Kidney epithelial cell (primary cell): ENCODE measurements at regions not wholly inside any gene's neighbourhood (a gene's known extent, or its start where the extent isn't known, plus 50 kb on each side); places are given as distances from the start of the nearest gene placed in this dataset.

Experiments used
- DNase-seq: peaks from one replicate; pipeline ENCODE4 v3.0.0-alpha.2; 2010; ENCODE audit warnings: low read depth
- H3K27me3 ChIP-seq: 2 replicates; pipeline ENCODE4 v1.6.0; 2011; ENCODE audit warnings: low read length; ENCODE audit not compliant: control insufficient read depth, insufficient read depth
- H3K36me3 ChIP-seq: 2 replicates; pipeline ENCODE4 v1.5.1; 2011; ENCODE audit warnings: low read length; ENCODE audit not compliant: control insufficient read depth, insufficient read depth
- H3K4me3 ChIP-seq: 2 replicates; pipeline ENCODE4 v1.5.1; 2011; ENCODE audit warnings: low read depth, mild to moderate bottlenecking, control low read depth, low read length
- TF ChIP-seq, protein P1 (sequence below): IDR thresholded peaks from 2 replicates; pipeline ENCODE4 v1.5.1; 2011; ENCODE audit warnings: mild to moderate bottlenecking, moderate library complexity, low read length, control low read depth, inconsistent platforms; ENCODE audit not compliant: insufficient read depth, poor library complexity, severe bottlenecking

DNA sequence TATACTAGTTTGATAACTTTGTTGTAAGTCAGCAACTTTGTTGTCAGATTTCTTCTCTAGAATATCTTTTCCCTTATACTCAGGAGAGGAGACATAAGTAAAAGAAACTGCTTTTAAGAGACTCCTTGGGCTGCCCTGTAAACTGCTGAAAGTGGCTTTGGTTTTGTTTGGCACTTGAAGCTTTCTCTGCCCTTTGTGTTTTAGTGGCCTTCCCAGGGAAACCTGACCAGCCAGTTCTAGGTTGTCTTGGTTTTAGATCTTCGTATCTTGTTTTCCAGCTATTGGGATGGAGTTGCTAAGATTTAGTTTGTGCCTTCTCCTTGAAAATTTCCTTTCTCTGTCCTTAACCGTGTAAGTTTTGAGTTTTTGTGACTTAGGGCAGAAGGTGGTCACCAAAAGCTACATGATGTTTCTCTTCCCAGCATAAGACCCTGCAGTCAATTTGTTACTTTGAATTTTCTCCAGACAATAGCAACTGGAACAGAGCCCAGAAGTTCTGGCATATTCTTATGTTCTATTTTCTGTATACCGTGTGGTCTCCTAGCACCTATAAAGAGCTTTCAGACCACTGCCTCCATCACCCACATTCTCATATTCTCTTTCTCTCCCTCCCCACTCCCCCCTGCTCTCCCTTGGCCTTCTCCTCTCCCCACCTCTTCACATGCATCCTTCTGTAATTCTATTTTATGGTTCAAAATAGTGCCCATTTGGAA lies 81.1 kb downstream of the BOLA3 start:
- no peaks in the 10 kb centered on the region for H3K27me3 ChIP-seq
- no peak overlapping the region for H3K4me3 ChIP-seq
- TF ChIP-seq, protein P1, sequence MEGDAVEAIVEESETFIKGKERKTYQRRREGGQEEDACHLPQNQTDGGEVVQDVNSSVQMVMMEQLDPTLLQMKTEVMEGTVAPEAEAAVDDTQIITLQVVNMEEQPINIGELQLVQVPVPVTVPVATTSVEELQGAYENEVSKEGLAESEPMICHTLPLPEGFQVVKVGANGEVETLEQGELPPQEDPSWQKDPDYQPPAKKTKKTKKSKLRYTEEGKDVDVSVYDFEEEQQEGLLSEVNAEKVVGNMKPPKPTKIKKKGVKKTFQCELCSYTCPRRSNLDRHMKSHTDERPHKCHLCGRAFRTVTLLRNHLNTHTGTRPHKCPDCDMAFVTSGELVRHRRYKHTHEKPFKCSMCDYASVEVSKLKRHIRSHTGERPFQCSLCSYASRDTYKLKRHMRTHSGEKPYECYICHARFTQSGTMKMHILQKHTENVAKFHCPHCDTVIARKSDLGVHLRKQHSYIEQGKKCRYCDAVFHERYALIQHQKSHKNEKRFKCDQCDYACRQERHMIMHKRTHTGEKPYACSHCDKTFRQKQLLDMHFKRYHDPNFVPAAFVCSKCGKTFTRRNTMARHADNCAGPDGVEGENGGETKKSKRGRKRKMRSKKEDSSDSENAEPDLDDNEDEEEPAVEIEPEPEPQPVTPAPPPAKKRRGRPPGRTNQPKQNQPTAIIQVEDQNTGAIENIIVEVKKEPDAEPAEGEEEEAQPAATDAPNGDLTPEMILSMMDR = no peak
- no peak for DNase-seq
- H3K36me3 ChIP-seq = no peaks in the 10 kb centered on the region

DNA sequence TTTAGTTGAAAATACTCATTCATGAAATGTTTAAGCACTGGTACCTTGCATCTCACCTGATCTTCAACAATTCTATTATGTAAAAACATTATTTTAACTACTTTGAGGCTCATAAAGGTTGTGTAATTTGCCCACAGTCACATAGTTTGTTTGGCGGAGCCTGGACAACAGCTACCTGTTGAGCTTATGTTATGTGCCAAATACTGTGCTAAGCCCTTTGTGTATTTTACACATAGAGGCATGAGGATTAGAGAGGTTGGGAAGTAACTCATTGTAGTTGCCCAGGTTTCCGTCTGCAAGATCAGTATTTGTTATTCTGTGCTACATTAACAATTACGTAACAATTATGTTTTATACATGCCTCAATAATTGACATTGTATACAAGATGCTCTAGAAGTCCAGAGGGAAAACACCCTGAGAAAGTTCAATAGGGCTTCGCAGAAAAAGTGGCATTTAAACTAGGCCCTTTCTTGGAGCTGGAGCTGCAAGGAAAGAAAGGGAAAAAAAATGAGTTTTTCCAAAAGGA lies 80.4 kb downstream of the BOLA3 start:
- TF ChIP-seq, protein P1 = no peak
- Histone ChIP-seq H3K27me3 (no peaks in the 10 kb centered on the region), H3K4me3 (no peak overlapping the region), H3K36me3 (no peaks in the 10 kb centered on the region)
- no peak for DNase-seq

DNA sequence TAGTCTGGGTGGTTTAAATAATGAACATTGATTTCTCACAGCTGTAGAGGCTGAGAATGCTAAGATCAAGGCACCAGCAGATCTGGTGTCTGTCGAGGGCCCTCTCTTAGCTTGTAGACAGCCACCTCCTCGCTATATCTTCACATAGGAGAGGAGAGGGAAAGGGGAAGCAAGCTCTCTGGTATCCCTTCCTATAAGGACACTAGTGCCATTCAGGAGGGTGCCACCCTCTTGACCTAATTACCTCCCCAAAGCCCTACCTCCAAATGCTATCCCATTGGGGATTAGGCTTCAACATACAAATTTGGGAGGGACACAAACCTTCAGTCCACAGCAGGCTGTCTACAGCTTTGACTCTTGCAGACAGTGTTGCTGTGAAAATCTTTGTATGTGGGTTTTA lies 76.7 kb downstream of the BOLA3 start:
- H3K27me3 ChIP-seq = no peaks in the 10 kb centered on the region
- TF ChIP-seq, protein P1 = no peak
- H3K4me3 ChIP-seq = no peak overlapping the region
- no peak for DNase-seq
- no peaks in the 10 kb centered on the region for H3K36me3 ChIP-seq

DNA sequence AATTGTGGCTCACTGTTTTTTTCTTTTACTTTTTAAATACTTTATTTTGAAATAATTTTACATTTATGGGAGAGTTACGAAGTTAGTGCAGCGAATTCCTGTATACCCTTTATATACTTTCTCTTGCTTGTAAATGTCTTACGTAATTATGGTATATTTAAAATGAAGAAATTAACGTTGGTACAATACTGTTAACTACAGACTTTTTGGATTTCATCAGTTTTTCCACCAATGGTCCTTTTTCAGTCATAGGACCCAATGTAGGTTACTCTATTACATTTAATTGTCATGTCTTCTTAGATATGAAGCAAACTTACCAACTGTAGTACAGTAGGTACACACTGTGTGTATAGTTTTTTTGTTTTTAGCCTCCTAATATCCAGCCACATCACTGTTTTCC lies 76.3 kb downstream of the BOLA3 start:
- Histone ChIP-seq H3K4me3 (no peak overlapping the region), H3K36me3 (no peaks in the 10 kb centered on the region), H3K27me3 (no peaks in the 10 kb centered on the region)
- no peak for DNase-seq
- TF ChIP-seq, protein P1 = no peak

DNA sequence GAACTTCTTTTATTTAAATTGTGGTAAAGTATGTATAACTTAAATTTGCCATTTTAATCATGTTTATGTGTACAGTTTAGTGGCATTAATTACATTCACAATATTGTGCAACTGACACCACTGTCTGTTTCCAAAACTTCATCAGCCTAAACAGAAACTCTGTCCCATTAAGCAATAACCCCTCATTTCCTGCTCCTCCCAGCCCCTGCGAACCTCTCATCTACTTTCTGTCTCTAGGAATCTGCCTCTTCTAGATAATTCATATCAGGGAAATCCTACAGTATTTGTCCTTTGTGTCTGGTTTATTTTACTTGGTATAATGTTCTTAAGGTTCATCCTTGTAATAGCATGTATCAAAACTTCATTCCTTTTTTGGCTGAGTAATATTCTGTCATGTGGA lies 75.1 kb downstream of the BOLA3 start:
- Histone ChIP-seq H3K36me3 (no peaks in the 10 kb centered on the region), H3K27me3 (no peaks in the 10 kb centered on the region), H3K4me3 (no peak overlapping the region)
- TF ChIP-seq, protein P1 = no peak
- DNase-seq = no peak

DNA sequence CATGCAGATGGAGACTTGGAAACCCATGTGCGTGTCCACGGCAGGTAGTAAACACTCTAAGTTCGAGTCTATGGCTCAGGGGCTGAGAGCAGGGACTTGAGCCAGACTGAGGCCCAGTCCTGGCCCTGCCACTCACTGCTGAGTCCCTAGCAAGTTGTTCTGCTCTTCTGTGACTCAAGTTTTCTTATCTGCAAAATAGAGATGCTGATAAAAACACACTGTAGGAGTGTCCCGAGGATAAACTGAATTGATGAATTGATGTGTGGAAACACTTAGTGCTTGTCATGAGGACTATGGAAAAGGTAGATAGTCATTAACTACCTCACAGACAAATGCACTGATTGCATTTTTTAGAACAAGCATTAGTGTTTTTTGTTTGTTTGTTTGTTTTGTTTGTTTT lies 73.2 kb downstream of the BOLA3 start:
- TF ChIP-seq, protein P1 = no peak
- no peaks in the 10 kb centered on the region for H3K36me3 ChIP-seq
- no peak overlapping the region for H3K4me3 ChIP-seq
- H3K27me3 ChIP-seq = no peaks in the 10 kb centered on the region
- DNase-seq = no peak
